IMR-90 (cell line): ENCODE measurements at regions not wholly inside any gene's neighbourhood (a gene's known extent, or its start where the extent isn't known, plus 50 kb on each side); places are given as distances from the start of the nearest gene placed in this dataset.

Source experiments
- ATAC-seq: fragments of 200-7000 bp; cut with Tn5 transposase; 2 replicates; pipeline ENCODE4 v1.9.1; 2020; ENCODE audit warnings: low read depth, mild to moderate bottlenecking, moderate library complexity
- BruUV-seq: library from RNA; stranded (reverse); fragments of 400-500 nt; replicated peaks from 2 replicates; lab custom pipeline; 2021; lab: Mats Ljungman, UMichigan
- CTCF ChIA-PET: fragments of 300-600 bp; formaldehyde crosslinking; extraction: SDS; loops from one replicate; lab custom pipeline; 2021; ENCODE audit warnings: antibody characterized with exemption; lab: Yijun Ruan, JAX
- POLR2A ChIA-PET: fragments of 300-600 bp; sonication (Branson Sonifier 250); formaldehyde crosslinking; loops from one replicate; lab custom pipeline; 2022; ENCODE audit warnings: antibody characterized with exemption; ENCODE audit not compliant: unreplicated experiment; lab: Charles Lee
- DNase-seq: peaks from one replicate; pipeline ENCODE4 v3.0.0; 2013
- H2AFZ ChIP-seq: replicated peaks from 2 replicates; pipeline ENCODE3; 2013; ENCODE audit warnings: low read length, mild to moderate bottlenecking; ENCODE audit not compliant: poor library complexity
- H2AK5ac ChIP-seq: 2 replicates; pipeline ENCODE4 v1.6.1; 2013; ENCODE audit warnings: low read depth, low read length, inconsistent platforms
- H2AK9ac ChIP-seq: replicated peaks from 2 replicates; pipeline ENCODE3; 2013; ENCODE audit warnings: mild to moderate bottlenecking, low read depth, low read length, moderate library complexity; ENCODE audit not compliant: poor library complexity
- H2BK120ac ChIP-seq: 2 replicates; pipeline ENCODE4 v1.6.1; 2013; ENCODE audit warnings: low read depth, low read length, inconsistent platforms
- H2BK15ac ChIP-seq: 3 replicates; pipeline ENCODE4 v1.6.1; 2013; ENCODE audit warnings: low read depth, low read length, inconsistent platforms
- H2BK20ac ChIP-seq: 2 replicates; pipeline ENCODE4 v1.6.1; 2013; ENCODE audit warnings: low read depth, mild to moderate bottlenecking, inconsistent platforms, low read length, moderate library complexity
- H2BK5ac ChIP-seq: 2 replicates; pipeline ENCODE4 v1.6.1; 2013; ENCODE audit warnings: mild to moderate bottlenecking, low read depth, low read length, inconsistent platforms; ENCODE audit not compliant: poor library complexity, severe bottlenecking
- H3K14ac ChIP-seq: replicated peaks from 2 replicates; pipeline ENCODE4 v1.6.1; 2013; ENCODE audit warnings: low read depth, low read length, inconsistent platforms
- H3K18ac ChIP-seq: 2 replicates; pipeline ENCODE4 v1.6.1; 2013; ENCODE audit warnings: low read depth, low read length, control low read depth
- H3K23ac ChIP-seq: 2 replicates; pipeline ENCODE4 v1.6.1; 2013; ENCODE audit warnings: low read depth, low read length, inconsistent platforms
- H3K27ac ChIP-seq: 2 replicates; pipeline ENCODE4 v1.5.1; 2013; ENCODE audit warnings: mild to moderate bottlenecking, control low read depth, low read length; ENCODE audit not compliant: insufficient read depth
- H3K27me3 ChIP-seq: 2 replicates; pipeline ENCODE4 v1.6.1; 2013; ENCODE audit warnings: low read length; ENCODE audit not compliant: control insufficient read depth, insufficient read depth
- H3K36me3 ChIP-seq: 2 replicates; pipeline ENCODE4 v1.6.1; 2013; ENCODE audit warnings: low read length, mixed read lengths; ENCODE audit not compliant: control insufficient read depth, insufficient read depth
- H3K4ac ChIP-seq: 2 replicates; pipeline ENCODE4 v1.6.1; 2013; ENCODE audit warnings: low read depth, low read length, inconsistent platforms
- H3K4me1 ChIP-seq: 2 replicates; pipeline ENCODE4 v1.6.1; 2013; ENCODE audit warnings: low read length, mixed read lengths; ENCODE audit not compliant: control insufficient read depth, insufficient read depth
- H3K4me2 ChIP-seq: 2 replicates; pipeline ENCODE4 v1.6.1; 2013; ENCODE audit warnings: low read depth, mild to moderate bottlenecking, control low read depth, low read length, moderate library complexity
- H3K4me3 ChIP-seq: 2 replicates; pipeline ENCODE4 v1.5.1; 2013; ENCODE audit warnings: low read depth, mild to moderate bottlenecking, control low read depth, low read length, moderate library complexity; ENCODE audit not compliant: insufficient read depth
- H3K56ac ChIP-seq: 2 replicates; pipeline ENCODE4 v1.6.1; 2013; ENCODE audit warnings: low read length, inconsistent platforms; ENCODE audit not compliant: insufficient read depth; ENCODE audit errors: extremely low read depth
- H3K79me1 ChIP-seq, 2 experiments: 2 replicates each; pipeline ENCODE4 v1.6.1; 2013; ENCODE audit warnings: low read length in 2 of 2, inconsistent platforms in 1 of 2, low read depth in 1 of 2
- H3K9ac ChIP-seq: 2 replicates; pipeline ENCODE4 v1.6.1; 2013; ENCODE audit warnings: low read depth, low read length, control low read depth
- H3K9me1 ChIP-seq: 2 replicates; pipeline ENCODE4 v1.6.1; 2013; ENCODE audit warnings: low read length, inconsistent platforms; ENCODE audit not compliant: insufficient read depth
- H3K9me3 ChIP-seq: 2 replicates; pipeline ENCODE4 v1.6.1; 2013; ENCODE audit warnings: low read length; ENCODE audit not compliant: control insufficient read depth, insufficient read depth
- H4K20me1 ChIP-seq: 2 replicates; pipeline ENCODE4 v1.6.1; 2013; ENCODE audit warnings: low read length, inconsistent platforms; ENCODE audit not compliant: insufficient read depth
- H4K5ac ChIP-seq: 2 replicates; pipeline ENCODE4 v1.6.1; 2013; ENCODE audit warnings: mild to moderate bottlenecking, low read depth, low read length, control low read depth
- H4K8ac ChIP-seq, 2 experiments: 2 replicates each; pipeline ENCODE4 v1.6.1; 2013; ENCODE audit warnings: low read depth in 2 of 2, low read length in 2 of 2, control low read depth in 1 of 2, inconsistent platforms in 1 of 2
- H4K91ac ChIP-seq: 2 replicates; pipeline ENCODE4 v1.6.1; 2013; ENCODE audit warnings: low read depth, low read length, inconsistent platforms; ENCODE audit not compliant: insufficient read depth
- FOS ChIP-seq: fragments of 150-350 bp; IDR thresholded peaks from 2 replicates; pipeline ENCODE4 v1.6.1; 2016; ENCODE audit warnings: low read depth, low read length
- NFE2L2 ChIP-seq: fragments of 150-350 bp; IDR thresholded peaks from 2 replicates; pipeline ENCODE4 v1.6.1; 2016; ENCODE audit warnings: low read depth, mild to moderate bottlenecking, low read length
- WGBS, 2 experiments: methylation state at CpG; one replicate each; pipeline versions ENCODE4 v1.1.5 to v1.1.7; 2013; ENCODE audit warnings: missing lambda C conversion rate in 2 of 2; ENCODE audit not compliant: insufficient read length in 1 of 2; ENCODE audit errors: extremely low coverage in 2 of 2; 5-methylcytosine and 5-hydroxymethylcytosine counted together
- dilution Hi-C: fragments of 300-500 bp; cut with HindIII; formaldehyde crosslinking; loops from one replicate; pipeline ENCODE4 v1.14.3; 2018; ENCODE audit warnings: low sequenced_read_pairs; ENCODE audit not compliant: unreplicated experiment
- in situ Hi-C: fragments of 300-500 bp; cut with MboI; formaldehyde crosslinking; loops from 3 replicates; pipeline ENCODE4 v1.14.3; 2019; ENCODE audit warnings: low sequenced_read_pairs, inconsistent platforms, mixed read lengths
- intact Hi-C: fragments of 100-400 bp; cut with micrococcal nuclease; formaldehyde crosslinking; loops from 2 replicates; pipeline ENCODE4 v1.10.0; 2022
- TF ChIP-seq, protein P1 (sequence below): fragments of 150-350 bp; IDR thresholded peaks from 2 replicates; pipeline ENCODE4 v1.6.1; 2017; ENCODE audit warnings: mild to moderate bottlenecking, antibody characterized with exemption, low read length, low read depth

DNA sequence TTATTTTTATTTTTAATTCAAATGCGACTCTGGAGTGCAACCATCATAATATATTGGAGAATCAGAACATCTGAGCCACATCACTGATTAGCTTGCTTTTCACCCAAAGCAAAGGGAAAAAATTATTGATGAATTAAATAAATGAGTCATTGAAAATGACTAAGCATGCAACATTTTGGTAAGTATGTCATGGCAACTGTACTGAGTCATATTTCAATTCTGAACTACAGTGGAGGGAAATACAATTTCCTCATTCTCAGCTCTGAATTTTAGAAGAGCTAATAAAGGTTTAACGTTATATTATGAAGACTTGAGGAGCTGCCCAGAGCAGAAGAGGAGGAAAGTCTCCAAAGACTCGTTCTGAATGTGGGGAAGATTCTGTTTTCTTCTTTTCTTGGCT, 89.6 kb upstream of the CCDC68 start:
- dilution Hi-C loops (no loop called here), intact Hi-C loops (no loop called here), in situ Hi-C loops (no loop called here)
- Histone ChIP-seq H3K9me3 (no peaks in the 10 kb centered on the region), H3K9ac (no peak overlapping the region), H3K4me2 (no peak overlapping the region), H4K8ac (no peak overlapping the region), H3K36me3 (no peaks in the 10 kb centered on the region), H3K9me1 (no peaks in the 10 kb centered on the region; the same call in 1 of the 2 replicates), H3K56ac (no peak overlapping the region), H2AK9ac (no peak overlapping the region), H3K4me3 (no peak overlapping the region), H3K79me1 (no peaks in the 10 kb centered on the region), H2BK5ac (no peak overlapping the region), H2BK15ac (no peak overlapping the region), H2AK5ac (no peak overlapping the region), H3K4me1 (no peaks in the 10 kb centered on the region), H4K91ac (no peak overlapping the region), H3K27ac (no peak overlapping the region), H2BK120ac (no peak overlapping the region), H3K27me3 (no peaks in the 10 kb centered on the region; the same call in 1 of the 2 replicates), H4K5ac (no peak overlapping the region), H3K14ac (no peak overlapping the region), H2BK20ac (no peak overlapping the region), H3K4ac (no peak overlapping the region), H3K23ac (no peak overlapping the region), H3K18ac (no peak overlapping the region), H4K20me1 (no peaks in the 10 kb centered on the region), H2AFZ (no peak overlapping the region)
- no TSS peak for BruUV-seq
- DNase-seq (peak; percentile 65), ATAC-seq (peak; percentile 46)
- ChIA-PET CTCF (no interaction called here), POLR2A (no interaction called here)
- WGBS, 2 experiments, result 20% methylated on average over 1 of the region's 3 CpGs; no CpG with 5 or more reads in 1 of the 2 experiments
- TF ChIP-seq NFE2L2, result peak; percentile 44; the same call in 1 of the 2 replicates
- TF ChIP-seq, protein P1, sequence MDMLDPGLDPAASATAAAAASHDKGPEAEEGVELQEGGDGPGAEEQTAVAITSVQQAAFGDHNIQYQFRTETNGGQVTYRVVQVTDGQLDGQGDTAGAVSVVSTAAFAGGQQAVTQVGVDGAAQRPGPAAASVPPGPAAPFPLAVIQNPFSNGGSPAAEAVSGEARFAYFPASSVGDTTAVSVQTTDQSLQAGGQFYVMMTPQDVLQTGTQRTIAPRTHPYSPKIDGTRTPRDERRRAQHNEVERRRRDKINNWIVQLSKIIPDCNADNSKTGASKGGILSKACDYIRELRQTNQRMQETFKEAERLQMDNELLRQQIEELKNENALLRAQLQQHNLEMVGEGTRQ, result no peak
- TF ChIP-seq FOS, result peak; percentile 81
